SIG-M5 treated with dmso at 0.1 percent for 504 hours (cell line): ENCODE measurements at regions not wholly inside any gene's neighbourhood (a gene's known extent, or its start where the extent isn't known, plus 50 kb on each side); places are given as distances from the start of the nearest gene placed in this dataset.
A peak's percentile ranks its signal among the peaks of the same experiment; 100 is the strongest.
"Not testable (repeated sequence)": the region's sequence is repeated elsewhere in the genome, so short reads cannot be mapped to it uniquely, and the experiment has no call there.

Experiments used
- DNase-seq: peaks from one replicate; lab custom pipeline; 2025; ENCODE audit not compliant: unreplicated experiment; lab: John Stamatoyannopoulos, UW

DNA sequence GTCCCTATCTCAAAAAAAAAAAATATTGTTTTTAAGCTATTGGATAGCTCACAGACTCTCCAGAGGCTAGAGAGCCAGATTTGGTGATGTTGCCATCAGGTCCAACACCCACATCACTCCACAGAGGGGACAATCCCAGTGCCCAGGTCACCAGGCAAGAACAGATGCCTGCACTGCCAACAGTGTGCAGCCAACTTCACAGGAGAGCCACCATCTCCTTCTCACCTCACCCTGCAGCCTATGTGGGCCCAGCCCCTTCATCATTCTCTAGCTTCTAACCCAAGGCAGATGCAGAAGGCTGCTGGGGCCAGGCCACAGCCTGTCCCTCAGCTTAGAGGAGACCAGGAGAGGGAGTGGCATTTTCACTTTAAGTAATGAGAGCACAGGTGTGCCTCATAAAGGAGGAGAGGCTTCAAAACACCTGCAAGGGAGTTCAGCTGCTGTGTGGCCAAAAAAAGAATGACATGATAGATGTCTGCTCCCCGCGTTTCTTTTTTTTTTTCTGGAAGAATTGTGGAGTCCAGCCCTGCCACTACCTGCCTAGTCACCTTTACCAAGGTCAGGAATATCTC is 98.0 kb upstream of the ZSWIM2 start:
- DNase-seq: no peak

DNA sequence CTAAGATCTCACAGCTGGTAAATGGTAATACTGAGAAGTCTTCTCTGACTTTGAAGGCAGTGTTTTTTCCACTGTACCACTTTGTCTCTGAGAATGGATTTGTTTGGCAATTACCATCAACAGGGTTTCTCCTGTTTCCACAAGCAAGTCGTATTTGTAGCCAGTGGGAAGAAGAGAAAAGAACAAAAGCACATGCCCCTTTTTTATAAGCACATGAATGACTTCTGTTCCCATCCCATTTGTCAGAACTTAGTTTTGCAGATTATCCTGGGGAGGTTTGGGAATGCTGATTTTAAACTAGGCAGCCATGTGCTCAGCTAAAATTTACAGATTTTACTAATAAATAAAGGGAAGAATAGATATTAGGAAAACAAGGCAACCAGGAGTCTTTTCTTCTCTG is 92.9 kb upstream of the ZSWIM2 start:
- DNase-seq: no peak

DNA sequence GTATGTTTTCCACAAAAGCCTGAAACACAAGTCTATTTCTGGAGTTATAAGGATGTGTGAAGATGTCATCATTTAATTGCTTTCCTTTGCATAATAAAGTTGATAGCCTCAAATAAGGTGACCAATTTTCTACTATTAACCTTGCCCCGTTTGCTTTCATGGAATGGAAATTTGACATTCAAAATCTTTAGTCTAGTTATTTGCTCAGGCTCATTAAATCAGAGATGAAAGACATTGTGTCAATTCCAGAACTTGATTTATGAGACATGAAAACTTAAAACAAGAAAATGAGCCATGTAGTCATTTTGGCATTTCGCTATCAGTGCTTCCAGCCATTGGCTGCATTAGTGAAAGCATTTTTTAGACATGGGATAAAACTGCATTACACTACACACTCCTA is 91.5 kb upstream of the ZSWIM2 start:
- DNase-seq: no peak

DNA sequence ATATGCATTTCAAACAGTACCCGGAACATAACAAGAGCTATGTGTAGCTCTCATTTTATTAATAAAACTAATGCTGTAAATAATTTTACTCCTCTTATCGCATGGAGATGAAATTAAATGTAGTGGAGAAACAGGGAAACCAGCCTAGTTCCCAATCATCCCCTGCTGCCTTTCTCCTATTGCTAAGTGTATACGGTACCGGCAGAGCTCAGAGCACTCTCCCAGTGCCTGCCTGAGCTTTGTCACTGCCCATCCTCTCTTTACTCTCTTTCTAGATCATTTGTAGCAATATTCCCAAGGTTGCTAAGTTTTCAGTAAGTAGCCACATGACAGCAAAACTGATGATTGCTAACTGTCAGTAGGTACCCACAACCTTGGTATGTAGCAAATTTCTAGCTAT is 85.5 kb upstream of the ZSWIM2 start:
- no peak for DNase-seq

DNA sequence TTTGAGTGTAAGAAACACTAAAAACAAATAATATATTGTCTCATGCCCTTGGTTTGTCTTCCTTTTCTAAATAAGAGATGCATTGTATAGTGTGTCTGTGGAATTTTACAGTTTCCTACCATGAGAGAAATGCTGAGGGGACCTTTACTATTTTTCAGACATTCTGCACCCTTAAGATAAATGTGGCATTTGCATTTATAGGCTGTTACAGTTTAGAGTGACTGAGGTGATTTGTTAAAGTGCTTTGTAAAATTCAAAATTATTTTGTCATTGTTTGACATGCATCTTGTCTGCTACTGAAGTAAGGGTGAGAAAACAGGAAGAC is 78.9 kb upstream of the ZSWIM2 start:
- no peak for DNase-seq

DNA sequence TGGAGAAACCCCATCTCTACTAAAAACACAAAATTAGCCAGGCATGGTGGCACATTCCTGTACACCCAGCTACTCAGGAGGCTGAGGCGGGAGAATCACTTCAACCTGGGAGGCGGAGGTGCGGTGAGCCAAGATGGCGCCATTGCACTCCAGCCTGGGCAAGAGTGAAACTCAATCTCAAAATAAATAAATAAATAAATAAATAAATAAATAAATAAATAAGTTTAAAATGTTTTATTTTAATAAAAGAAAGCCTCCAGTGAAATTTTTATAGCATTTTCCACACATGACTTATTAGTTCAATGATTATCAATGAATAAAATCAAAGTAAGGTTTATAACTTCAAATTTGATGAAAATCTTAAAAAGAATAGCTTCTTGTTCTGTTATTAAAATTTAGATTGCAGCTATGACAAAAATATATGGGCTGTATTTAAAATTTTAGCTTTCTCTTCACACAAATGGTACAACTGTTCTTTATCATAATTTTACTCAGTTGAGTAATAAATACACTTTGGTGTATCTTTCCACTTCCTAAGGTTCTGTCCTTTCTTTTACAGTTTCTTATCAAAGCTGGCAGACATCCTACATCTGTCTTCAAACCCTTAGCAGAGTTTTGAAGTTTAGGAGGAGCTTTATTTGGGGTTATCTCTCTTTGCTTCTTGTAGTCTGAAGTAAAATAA is 78.4 kb upstream of the ZSWIM2 start:
- no peak for DNase-seq

DNA sequence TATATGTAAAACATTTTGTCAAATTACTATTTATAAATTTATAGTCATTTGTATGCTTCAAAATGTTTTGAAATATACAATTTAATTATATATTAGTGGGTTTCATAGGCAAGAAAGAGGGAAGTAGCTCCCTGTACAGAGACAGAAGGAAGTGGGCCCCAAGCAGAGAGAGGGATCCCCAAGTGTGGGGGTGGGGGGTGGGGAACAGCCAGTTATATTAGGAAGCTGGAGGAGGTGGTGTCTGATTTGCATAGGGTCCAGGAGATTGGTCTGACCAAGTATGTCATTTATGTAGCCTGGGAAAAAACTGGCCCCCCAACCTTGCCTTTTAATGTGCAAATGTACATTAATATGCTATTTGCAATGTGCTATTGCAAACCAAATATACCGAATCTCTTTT is 76.5 kb upstream of the ZSWIM2 start:
- peak; percentile 32 for DNase-seq

DNA sequence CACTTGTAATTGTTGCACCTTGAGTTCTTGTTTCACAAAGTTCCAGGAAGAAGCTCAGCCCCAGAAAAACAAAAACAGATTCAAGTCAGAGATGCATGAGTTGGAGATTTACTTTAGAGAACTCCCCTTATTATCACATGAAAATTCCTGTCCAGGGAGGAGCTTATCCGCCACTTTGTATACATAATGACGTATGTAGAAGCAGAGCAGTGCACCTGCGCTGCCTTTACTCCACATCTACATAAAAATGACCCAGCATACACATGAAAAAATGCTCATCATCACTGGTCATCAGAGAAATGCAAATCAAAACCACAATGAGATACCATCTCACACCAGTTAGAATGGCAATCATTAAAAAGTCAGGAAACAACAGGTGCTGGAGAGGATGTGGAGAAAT is 73.3 kb upstream of the ZSWIM2 start:
- DNase-seq: not testable (repeated sequence)

DNA sequence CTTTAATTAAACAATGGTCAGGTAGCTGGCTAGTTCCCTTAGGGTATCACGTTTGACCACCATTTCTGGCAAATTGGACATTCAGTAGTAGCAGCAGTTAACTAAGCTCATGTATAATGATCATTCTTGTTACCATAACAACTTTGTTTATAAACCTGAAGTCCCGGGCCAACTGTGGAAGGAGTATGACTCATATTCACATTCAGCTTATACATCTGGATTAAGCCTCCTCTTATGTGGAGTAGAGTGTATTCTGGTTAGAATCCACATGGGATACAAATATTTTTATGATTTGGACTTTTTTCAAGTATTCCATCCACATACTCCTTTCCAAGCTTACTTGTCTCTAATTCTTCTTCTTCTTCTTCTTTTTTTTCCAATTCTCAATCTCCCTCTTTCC is 70.3 kb upstream of the ZSWIM2 start:
- DNase-seq: no peak

DNA sequence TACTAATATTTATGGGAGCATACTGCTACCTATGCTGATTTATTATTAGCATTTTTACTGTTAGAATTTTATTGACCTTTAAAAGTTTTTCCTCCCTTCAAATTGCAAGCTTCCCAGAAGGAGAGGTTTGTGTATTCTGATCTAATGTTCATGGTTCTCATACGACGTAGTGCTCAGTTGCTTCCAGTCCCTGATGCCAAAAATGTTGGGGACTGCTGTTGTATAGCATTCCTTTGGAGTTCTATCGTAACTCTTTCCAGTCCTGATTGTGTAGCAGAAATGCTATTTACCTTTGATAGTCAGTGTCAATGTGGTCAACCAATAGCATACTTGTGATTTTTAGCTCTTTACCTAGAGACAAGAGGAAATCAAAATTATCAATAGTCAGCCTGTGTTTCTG is 69.5 kb upstream of the ZSWIM2 start:
- no peak for DNase-seq

DNA sequence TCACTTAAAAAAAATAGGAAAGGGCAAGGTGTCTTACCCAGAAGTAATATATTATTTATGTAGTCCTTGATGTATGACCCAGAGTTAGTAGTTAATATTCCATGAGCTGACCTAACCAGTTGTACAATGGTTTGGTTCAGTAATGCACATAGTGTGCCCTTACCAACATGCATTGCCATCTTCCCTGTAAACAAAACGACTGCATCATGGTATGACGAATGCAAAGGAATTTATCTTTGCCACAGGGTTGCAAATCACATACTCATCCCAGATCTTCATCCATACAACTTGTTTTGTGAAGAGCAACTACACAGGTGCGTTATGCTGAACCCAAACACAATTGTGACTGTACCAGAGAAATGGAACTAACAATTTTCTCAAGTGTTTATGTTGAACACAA is 68.9 kb upstream of the ZSWIM2 start:
- DNase-seq: no peak

DNA sequence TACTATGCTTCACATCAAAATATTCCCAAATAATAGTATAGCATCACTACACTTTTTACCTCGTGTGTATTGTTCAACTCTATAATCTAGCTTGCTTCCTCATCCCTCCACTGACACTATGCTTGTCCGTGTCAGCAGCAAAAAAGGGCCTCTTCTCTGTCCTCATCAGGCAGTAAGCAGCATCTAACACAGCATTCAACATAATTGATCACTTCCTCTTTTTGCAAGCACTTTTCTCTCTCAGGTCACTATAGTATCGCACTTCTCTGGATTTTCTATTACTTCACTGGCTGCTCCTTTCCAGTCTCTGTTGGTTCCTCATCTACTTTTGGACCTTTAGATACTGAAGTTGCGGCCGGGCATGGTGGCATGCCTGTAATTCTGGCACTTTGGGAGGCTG is 64.9 kb upstream of the ZSWIM2 start:
- peak; percentile 97 for DNase-seq

DNA sequence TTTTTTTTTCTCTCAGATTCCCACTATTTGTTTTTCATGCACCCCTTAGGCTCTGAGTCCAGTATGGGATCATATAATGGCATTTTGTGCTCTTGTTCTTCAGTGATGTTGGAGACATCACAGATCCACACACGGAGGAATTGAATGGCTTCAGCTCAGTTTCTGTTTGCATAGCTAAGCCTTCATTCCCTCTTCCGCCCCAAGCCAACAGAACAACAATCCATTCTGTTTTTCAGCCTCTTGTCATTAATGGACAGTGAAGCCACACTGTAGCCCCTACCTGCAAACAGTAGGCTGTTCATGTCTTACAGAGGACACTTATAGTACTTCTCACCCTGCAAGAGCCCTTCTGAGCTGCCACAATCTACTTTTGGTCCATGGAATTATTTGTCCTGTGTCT is 64.0 kb upstream of the ZSWIM2 start:
- DNase-seq: no peak

DNA sequence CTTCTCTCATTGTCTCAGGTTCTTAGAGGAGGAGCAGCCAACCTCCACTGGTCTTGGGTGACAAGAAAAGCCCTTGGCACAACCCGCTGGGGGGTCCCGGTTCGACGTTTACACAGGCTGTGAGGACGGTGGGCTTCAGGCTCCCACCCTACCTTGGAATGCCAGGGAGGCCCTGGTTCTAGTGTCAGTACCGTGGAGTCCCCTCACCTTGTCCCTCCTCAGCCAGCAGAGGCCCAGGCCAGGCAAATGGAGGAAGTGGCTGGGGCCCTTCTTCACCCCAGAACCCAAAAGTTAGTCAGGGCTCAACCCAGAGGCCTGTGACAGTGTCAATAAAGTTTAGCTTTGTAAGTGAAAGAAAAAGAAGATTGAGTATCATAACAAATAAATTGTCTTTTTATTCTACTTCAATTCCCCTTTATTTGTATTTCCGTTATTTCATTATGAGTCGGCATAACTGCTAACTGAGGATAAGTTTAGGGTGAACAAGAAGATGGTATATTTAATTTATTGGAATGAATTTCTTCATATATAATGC is 62.6 kb upstream of the ZSWIM2 start:
- no peak for DNase-seq

DNA sequence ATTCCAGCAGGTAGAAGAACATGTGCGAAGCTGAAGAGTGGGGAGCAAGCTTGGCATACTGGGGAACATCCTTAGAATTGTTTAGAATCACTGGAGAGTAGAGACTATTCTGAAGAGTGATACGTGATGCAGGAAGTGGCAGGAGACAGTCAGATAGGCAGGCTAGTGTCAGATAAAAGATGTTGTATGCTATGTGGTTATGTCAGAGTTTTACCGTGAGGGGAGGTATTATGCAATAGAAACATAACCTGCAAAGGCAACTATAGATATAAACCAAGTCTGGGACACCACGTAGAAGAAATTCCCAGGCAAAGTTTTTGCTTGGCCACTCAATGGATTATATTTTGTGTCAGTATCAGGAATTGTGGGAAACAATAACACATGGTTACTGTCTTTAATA is 62.0 kb upstream of the ZSWIM2 start:
- no peak for DNase-seq

DNA sequence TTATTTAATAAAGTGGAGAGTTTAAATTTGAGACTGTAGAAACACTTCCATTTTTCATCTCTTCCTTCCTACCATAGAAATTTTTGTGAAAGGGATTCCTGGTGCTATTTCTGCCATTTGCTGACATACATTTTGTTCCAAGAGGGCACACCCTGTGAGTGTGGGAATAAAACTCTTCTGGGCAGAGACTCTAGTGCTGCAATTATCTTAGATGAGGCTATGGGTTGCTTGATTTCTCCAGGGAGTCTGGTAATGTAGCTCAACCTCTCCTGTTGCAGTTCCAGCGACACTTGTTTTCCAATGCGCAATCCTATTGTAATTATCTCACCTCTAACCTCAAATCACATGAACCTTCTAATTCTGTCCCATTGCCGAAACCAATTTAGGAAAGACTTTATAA is 60.1 kb upstream of the ZSWIM2 start:
- DNase-seq: no peak

DNA sequence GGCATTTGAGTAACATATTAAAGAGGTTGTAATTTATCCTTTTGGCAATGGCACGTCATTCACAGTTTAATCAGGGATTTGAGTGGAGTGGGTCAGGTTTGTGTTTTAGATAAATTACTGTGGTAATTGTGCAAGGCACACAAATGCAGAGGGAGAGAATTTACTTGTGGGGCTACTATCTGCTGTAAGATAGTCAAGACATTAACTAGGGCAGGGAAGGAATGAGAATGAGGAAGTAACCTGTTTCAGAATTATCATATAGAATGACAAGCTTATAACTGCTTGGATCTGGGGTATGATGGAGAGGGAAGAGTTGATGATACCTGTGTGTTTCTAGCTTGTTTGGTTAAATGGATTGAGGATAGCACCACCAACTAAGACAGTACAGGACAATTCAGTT is 58.9 kb upstream of the ZSWIM2 start:
- peak; percentile 18 for DNase-seq

DNA sequence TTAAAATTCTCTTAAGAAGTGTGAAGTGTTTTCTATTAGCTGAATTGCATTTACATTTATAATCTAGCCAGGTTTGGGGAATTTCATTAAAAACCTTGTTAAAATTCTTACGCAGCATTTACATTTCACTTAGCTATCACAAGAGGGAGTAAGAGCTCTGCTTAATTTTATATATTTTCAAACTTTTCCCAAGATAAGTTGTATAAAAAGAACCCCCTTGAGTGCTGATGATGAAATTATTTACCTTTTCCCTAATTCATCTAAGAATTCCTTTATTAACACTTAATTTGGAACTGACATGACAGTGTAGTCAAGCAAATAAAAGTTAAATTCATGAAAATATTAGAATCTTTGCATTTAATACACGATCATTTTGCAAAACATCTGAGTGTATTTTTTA is 54.2 kb upstream of the ZSWIM2 start:
- no peak for DNase-seq
